ENCODE measurements at regions not wholly inside any gene's neighbourhood (a gene's known extent, or its start where the extent isn't known, plus 50 kb on each side); places are given as distances from the start of the nearest gene placed in this dataset.

DNA sequence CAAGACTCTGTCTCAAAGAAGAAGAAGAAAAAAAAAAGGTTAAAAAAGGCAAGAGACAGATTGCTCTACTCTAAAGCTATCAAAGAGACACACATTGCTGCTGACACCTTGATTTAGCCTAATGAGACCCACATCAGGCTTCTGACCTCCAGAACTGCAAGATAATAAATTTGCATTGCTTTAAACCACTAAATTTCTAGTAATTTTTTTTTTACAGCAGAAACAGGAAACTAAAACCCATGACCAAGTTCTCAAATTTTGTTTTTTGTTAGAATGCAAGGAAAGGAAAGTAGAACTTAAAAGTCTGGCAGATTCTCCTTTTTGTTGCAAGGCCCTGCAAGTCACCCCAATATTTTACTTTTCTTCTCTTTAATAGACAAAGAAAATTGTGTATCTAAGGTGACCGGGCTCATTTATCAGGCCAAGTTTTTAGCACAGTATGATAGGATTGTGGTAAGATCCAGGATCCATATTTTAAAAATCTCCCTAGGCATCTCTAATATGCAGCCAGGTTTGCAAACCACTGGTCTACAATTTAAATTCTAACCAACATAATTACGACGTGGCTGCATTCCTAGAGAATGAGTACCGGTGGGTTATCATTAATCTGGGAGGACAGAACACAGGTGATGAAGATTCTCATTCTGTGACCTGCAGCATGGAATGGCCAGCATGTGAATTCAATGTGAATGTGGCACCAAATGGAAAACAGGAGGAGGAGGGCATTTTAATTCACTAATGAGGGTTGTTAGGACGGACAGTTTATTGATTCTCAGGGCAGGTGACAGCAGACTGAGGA is 56.7 kb upstream of the MED4 start:
- no peak for TF ChIP-seq POLR2AphosphoS5 (IDR thresholded peaks at IDR 0.05; ENCODE audit: low read depth, low read length)
- no peak for TF ChIP-seq POLR2A (IDR thresholded peaks at IDR 0.05; ENCODE audit: low read depth, low read length)
- no peak for TF ChIP-seq TAF1 (IDR thresholded peaks at IDR 0.05; ENCODE audit: low read depth, low read length)
- TF ChIP-seq POU2F2 (IDR thresholded peaks at IDR 0.05; ENCODE audit: low read depth, low read length): no peak
- TF ChIP-seq SPI1 (IDR thresholded peaks at IDR 0.05; ENCODE audit: low read depth, low read length): no peak
